ENCODE measurements at regions not wholly inside any gene's neighbourhood (a gene's known extent, or its start where the extent isn't known, plus 50 kb on each side); places are given as distances from the start of the nearest gene placed in this dataset.
"Not testable (repeated sequence)": the region's sequence is repeated elsewhere in the genome, so short reads cannot be mapped to it uniquely, and the experiment has no call there.

- Histone ChIP-seq H3K9me3 (ENCODE audit: control extremely low read depth in 1 of 5, control insufficient read depth in 4 of 5, insufficient read depth in 2 of 5, low read depth in 1 of 5, low read length in 4 of 5) (no peaks in the 10 kb centered on the region), H3K4me3 (ENCODE audit: control insufficient read depth in 1 of 7, extremely low read depth in 1 of 7, insufficient read depth in 4 of 7, low read depth in 2 of 7, low read length in 6 of 7) (no peak overlapping the region), H3K27me3 (replicated peaks in 2 of 5; ENCODE audit: control insufficient read depth in 4 of 5, insufficient read depth in 5 of 5, low read length in 4 of 5) (no peaks in the 10 kb centered on the region), H3K27ac (ENCODE audit: insufficient read depth in 1 of 2, low read depth in 1 of 2, low read length in 2 of 2, poor library complexity in 1 of 2, severe bottlenecking in 2 of 2) (no peak overlapping the region), H3K4me1 (ENCODE audit: control extremely low read depth in 1 of 4, control insufficient read depth in 4 of 4, insufficient read depth in 4 of 4, low read length in 3 of 4) (peaks cover 11 to 31% (median 20%) of the 10 kb centered on the region in 4 experiments), H3K36me3 (ENCODE audit: control insufficient read depth in 4 of 4, insufficient read depth in 4 of 4, low read length in 3 of 4) (peaks cover 0 to 2% (median 0%) of the 10 kb centered on the region in 4 experiments)
- no CpG with 5 or more reads among the region's 5 CpGs for WGBS (ENCODE audit: insufficient coverage)
- CTCF ChIA-PET, result no interaction called here
- POLR2A ChIA-PET, result no interaction called here
- DNase-seq, result no peak
Measured at GRCh38 chr18:46179306-46179705, 75.1 kb downstream of the HAUS1 start.

DNA sequence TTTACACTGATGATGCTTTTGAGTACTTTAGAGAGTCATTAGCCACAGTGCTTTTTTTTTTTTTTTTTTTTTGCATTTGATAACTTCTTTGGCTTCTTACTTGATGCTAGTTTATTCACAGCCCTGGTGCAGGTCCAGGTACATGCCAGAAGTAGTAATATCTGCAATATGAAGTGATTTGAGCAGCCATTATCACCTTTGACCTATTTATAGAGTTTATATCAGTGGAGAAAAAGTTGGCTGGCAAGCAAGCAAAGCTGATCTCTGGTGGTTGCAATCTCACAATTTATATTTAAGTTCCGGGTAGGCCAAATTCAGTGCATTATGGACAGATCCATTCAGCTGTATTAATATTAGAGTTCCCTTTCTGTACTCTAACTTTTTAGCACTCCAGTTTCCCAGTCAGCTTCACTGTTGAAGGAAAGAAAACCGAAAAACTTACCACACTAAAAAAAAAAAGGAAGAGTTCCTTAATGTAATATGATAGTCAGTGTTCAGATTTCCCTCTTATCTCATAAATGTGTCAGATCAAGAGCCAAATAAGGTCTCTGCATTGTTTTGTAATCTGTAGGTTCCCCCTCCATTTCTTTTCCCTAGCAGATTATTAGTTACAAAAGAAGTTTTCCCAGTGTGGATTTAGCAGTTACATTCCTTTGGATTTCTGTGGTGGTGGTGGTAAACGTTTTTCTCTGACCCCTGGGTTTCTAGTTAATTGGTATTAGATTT is 78.6 kb downstream of the HAUS1 start:
- peak overlapping the region in 1 of 2 experiments; percentile 22 for H3K27ac ChIP-seq (ENCODE audit: insufficient read depth in 1 of 2, low read depth in 1 of 2, low read length in 2 of 2, poor library complexity in 1 of 2, severe bottlenecking in 2 of 2)

GRCh38 chr18:46184296-46184695 is 80.1 kb downstream of the HAUS1 start:
- H3K4me3 ChIP-seq (ENCODE audit: control insufficient read depth in 1 of 7, extremely low read depth in 1 of 7, insufficient read depth in 4 of 7, low read depth in 2 of 7, low read length in 6 of 7); DNase-seq; H3K27me3 ChIP-seq (replicated peaks in 2 of 5; ENCODE audit: control insufficient read depth in 4 of 5, insufficient read depth in 5 of 5, low read length in 4 of 5); H3K36me3 ChIP-seq (ENCODE audit: control insufficient read depth in 4 of 4, insufficient read depth in 4 of 4, low read length in 3 of 4); H3K9me3 ChIP-seq (ENCODE audit: control extremely low read depth in 1 of 5, control insufficient read depth in 4 of 5, insufficient read depth in 2 of 5, low read depth in 1 of 5, low read length in 4 of 5); H3K27ac ChIP-seq (ENCODE audit: insufficient read depth in 1 of 2, low read depth in 1 of 2, low read length in 2 of 2, poor library complexity in 1 of 2, severe bottlenecking in 2 of 2): not testable (repeated sequence)
- ChIA-PET POLR2A (interaction anchor here (1.8 kb wide), 1 partner anchor 11 kb away, joined by 4 read pairs; a partner anchor contains a TSS), CTCF (interaction anchor here (1.4 to 4.4 kb wide), 4 partner anchors 9 to 33 kb away, joined by 4 to 35 read pairs (median 10); a partner anchor contains a TSS)
- peaks cover 10 to 32% (median 20%) of the 10 kb centered on the region in 4 experiments for H3K4me1 ChIP-seq (ENCODE audit: control extremely low read depth in 1 of 4, control insufficient read depth in 4 of 4, insufficient read depth in 4 of 4, low read length in 3 of 4)
- 96% methylated on average over 8 of the region's 9 CpGs for WGBS (ENCODE audit: insufficient coverage)

More for the DNA sequence above, 78.6 kb downstream of the HAUS1 start:
- H3K9me3 ChIP-seq (ENCODE audit: control extremely low read depth in 1 of 5, control insufficient read depth in 4 of 5, insufficient read depth in 2 of 5, low read depth in 1 of 5, low read length in 4 of 5), result no peaks in the 10 kb centered on the region
- ChIA-PET CTCF (interaction anchor here (0.6 to 4.4 kb wide), 7 partner anchors 9 to 249 kb away, joined by 3 to 35 read pairs (median 4); a partner anchor contains a TSS), POLR2A (interaction anchor here (1.8 kb wide), 1 partner anchor 9 kb away, joined by 4 read pairs; a partner anchor contains a TSS)
- H3K36me3 ChIP-seq (ENCODE audit: control insufficient read depth in 4 of 4, insufficient read depth in 4 of 4, low read length in 3 of 4), result peaks cover 0 to 2% (median 0%) of the 10 kb centered on the region in 4 experiments
- no peaks in the 10 kb centered on the region for H3K27me3 ChIP-seq (replicated peaks in 2 of 5; ENCODE audit: control insufficient read depth in 4 of 5, insufficient read depth in 5 of 5, low read length in 4 of 5)
- DNase-seq, result no peak
- H3K4me3 ChIP-seq (ENCODE audit: control insufficient read depth in 1 of 7, extremely low read depth in 1 of 7, insufficient read depth in 4 of 7, low read depth in 2 of 7, low read length in 6 of 7), result no peak overlapping the region
- H3K4me1 ChIP-seq (ENCODE audit: control extremely low read depth in 1 of 4, control insufficient read depth in 4 of 4, insufficient read depth in 4 of 4, low read length in 3 of 4), result peaks cover 10 to 32% (median 20%) of the 10 kb centered on the region in 4 experiments
- no CpG with 5 or more reads among the region's 3 CpGs for WGBS (ENCODE audit: insufficient coverage)

DNA sequence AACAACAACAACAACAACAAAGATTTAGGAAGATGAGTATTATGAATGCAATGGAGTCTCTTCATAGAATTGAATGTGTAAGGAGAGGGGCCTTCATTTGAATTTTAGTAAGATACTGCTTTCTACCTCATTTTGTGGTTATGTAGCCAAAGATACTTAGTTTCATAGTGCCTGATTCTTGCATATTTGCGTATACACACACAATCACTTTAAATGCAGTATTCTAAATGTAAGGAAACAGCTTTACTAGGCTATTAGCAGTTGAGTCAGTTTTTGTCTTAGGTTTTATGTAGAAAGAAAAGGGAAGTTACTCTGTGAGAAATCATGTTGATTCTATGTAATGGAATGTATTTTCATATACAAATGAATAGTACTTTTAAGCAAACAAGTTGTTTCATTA is 80.5 kb downstream of the HAUS1 start:
- ChIA-PET CTCF (interaction anchor here (2.1 to 4.4 kb wide), 3 partner anchors 9 to 27 kb away, joined by 5 to 35 read pairs (median 15); a partner anchor contains a TSS), POLR2A (no interaction called here)
- Histone ChIP-seq H3K4me1 (ENCODE audit: control extremely low read depth in 1 of 4, control insufficient read depth in 4 of 4, insufficient read depth in 4 of 4, low read length in 3 of 4) (peaks cover 10 to 32% (median 20%) of the 10 kb centered on the region in 4 experiments), H3K27ac (ENCODE audit: insufficient read depth in 1 of 2, low read depth in 1 of 2, low read length in 2 of 2, poor library complexity in 1 of 2, severe bottlenecking in 2 of 2) (peak overlapping the region in 1 of 2 experiments; percentile 15), H3K4me3 (ENCODE audit: control insufficient read depth in 1 of 7, extremely low read depth in 1 of 7, insufficient read depth in 4 of 7, low read depth in 2 of 7, low read length in 6 of 7) (no peak overlapping the region), H3K9me3 (ENCODE audit: control extremely low read depth in 1 of 5, control insufficient read depth in 4 of 5, insufficient read depth in 2 of 5, low read depth in 1 of 5, low read length in 4 of 5) (no peaks in the 10 kb centered on the region), H3K27me3 (replicated peaks in 2 of 5; ENCODE audit: control insufficient read depth in 4 of 5, insufficient read depth in 5 of 5, low read length in 4 of 5) (no peaks in the 10 kb centered on the region), H3K36me3 (ENCODE audit: control insufficient read depth in 4 of 4, insufficient read depth in 4 of 4, low read length in 3 of 4) (no peaks in the 10 kb centered on the region)
- DNase-seq, result peak in 2 of 3 donors; percentile 43 to 51
- no CpG with 5 or more reads among the region's 1 CpG for WGBS (ENCODE audit: insufficient coverage)

GRCh38 chr18:46190667-46191066 is 86.5 kb downstream of the HAUS1 start:
- WGBS (ENCODE audit: insufficient coverage), result 100% methylated on average over 2 of the region's 2 CpGs
- no peak for DNase-seq
- CTCF ChIA-PET, result interaction anchor here (1.3 to 1.5 kb wide), 2 partner anchors 8 to 17 kb away, joined by 3 to 5 read pairs; a partner anchor contains a TSS

DNA sequence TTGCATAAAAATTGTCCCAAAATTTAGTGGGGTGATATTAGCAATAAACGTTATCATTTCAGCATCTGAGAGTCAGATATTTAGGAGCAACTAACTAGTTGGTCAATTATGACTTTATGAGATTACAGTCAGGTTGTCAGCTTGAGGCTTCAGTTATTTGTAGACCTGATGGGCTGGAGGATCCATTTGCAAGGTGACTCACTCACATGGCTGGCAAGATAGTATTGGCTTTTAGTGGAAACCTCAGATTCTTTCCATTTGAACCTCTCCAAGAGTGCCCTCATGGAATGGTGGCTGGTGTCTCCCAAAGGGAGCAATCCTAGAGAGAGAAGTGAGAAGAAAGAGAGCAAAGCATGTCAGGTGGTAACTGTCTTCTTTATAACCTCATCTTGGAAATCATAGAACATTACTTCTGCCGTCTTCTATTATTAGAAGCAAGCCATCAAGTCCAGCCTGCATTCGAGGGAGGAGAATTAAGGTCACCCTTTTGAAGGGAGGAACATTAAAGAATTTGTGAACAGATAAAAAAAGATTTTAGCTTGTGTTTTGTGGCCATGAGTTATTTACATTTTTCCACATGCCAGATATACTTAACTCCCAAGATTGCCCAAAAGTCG is 92.5 kb downstream of the HAUS1 start:
- POLR2A ChIA-PET, result no interaction called here
- Histone ChIP-seq H3K27ac (ENCODE audit: insufficient read depth in 1 of 2, low read depth in 1 of 2, low read length in 2 of 2, poor library complexity in 1 of 2, severe bottlenecking in 2 of 2) (no peak overlapping the region), H3K9me3 (ENCODE audit: control extremely low read depth in 1 of 5, control insufficient read depth in 4 of 5, insufficient read depth in 2 of 5, low read depth in 1 of 5, low read length in 4 of 5) (no peaks in the 10 kb centered on the region), H3K36me3 (ENCODE audit: control insufficient read depth in 4 of 4, insufficient read depth in 4 of 4, low read length in 3 of 4) (peaks cover 0 to 8% (median 3%) of the 10 kb centered on the region in 4 experiments), H3K4me1 (ENCODE audit: control extremely low read depth in 1 of 4, control insufficient read depth in 4 of 4, insufficient read depth in 4 of 4, low read length in 3 of 4) (no peaks in the 10 kb centered on the region), H3K27me3 (replicated peaks in 2 of 5; ENCODE audit: control insufficient read depth in 4 of 5, insufficient read depth in 5 of 5, low read length in 4 of 5) (no peaks in the 10 kb centered on the region), H3K4me3 (ENCODE audit: control insufficient read depth in 1 of 7, extremely low read depth in 1 of 7, insufficient read depth in 4 of 7, low read depth in 2 of 7, low read length in 6 of 7) (no peak overlapping the region)
- no CpG with 5 or more reads among the region's 4 CpGs for WGBS (ENCODE audit: insufficient coverage)
- CTCF ChIA-PET, result interaction anchor here (0.6 to 1.6 kb wide), 2 partner anchors 15 to 23 kb away, joined by 3 to 8 read pairs; no protein-coding TSS in a partner anchor
- DNase-seq, result no peak

More at GRCh38 chr18:46190667-46191066, 86.5 kb downstream of the HAUS1 start:
- Histone ChIP-seq H3K36me3 (ENCODE audit: control insufficient read depth in 4 of 4, insufficient read depth in 4 of 4, low read length in 3 of 4) (no peaks in the 10 kb centered on the region), H3K4me3 (ENCODE audit: control insufficient read depth in 1 of 7, extremely low read depth in 1 of 7, insufficient read depth in 4 of 7, low read depth in 2 of 7, low read length in 6 of 7) (no peak overlapping the region), H3K9me3 (ENCODE audit: control extremely low read depth in 1 of 5, control insufficient read depth in 4 of 5, insufficient read depth in 2 of 5, low read depth in 1 of 5, low read length in 4 of 5) (no peaks in the 10 kb centered on the region), H3K27me3 (replicated peaks in 2 of 5; ENCODE audit: control insufficient read depth in 4 of 5, insufficient read depth in 5 of 5, low read length in 4 of 5) (no peaks in the 10 kb centered on the region), H3K4me1 (ENCODE audit: control extremely low read depth in 1 of 4, control insufficient read depth in 4 of 4, insufficient read depth in 4 of 4, low read length in 3 of 4) (peaks cover 0 to under 1% (median 0%) of the 10 kb centered on the region in 4 experiments), H3K27ac (ENCODE audit: insufficient read depth in 1 of 2, low read depth in 1 of 2, low read length in 2 of 2, poor library complexity in 1 of 2, severe bottlenecking in 2 of 2) (no peak overlapping the region)
- POLR2A ChIA-PET, result no interaction called here
